Neural progenitor cell (in vitro differentiated cells): ENCODE measurements at regions not wholly inside any gene's neighbourhood (a gene's known extent, or its start where the extent isn't known, plus 50 kb on each side); places are given as distances from the start of the nearest gene placed in this dataset.

ENCODE experiments used
- DNase-seq: peaks from one replicate; pipeline ENCODE4 v3.0.0-alpha.2; 2016; ENCODE audit warnings: low spot score
- H2AFZ ChIP-seq: fragments of 200-600 bp; sonication (generic); replicated peaks from 2 replicates; pipeline ENCODE4 v1.6.1; 2016; ENCODE audit warnings: antibody characterized with exemption
- H3F3A ChIP-seq: fragments of 200-600 bp; sonication (generic); 2 replicates; pipeline ENCODE4 v1.6.1; 2016; ENCODE audit warnings: antibody characterized with exemption, low read depth
- H3K27ac ChIP-seq: fragments of 200-600 bp; sonication (generic); 2 replicates; pipeline ENCODE4 v1.5.1; 2016; ENCODE audit warnings: mild to moderate bottlenecking
- H3K27me3 ChIP-seq: fragments of 200-600 bp; sonication (generic); 2 replicates; pipeline ENCODE4 v1.6.1; 2016; ENCODE audit warnings: mild to moderate bottlenecking, moderate library complexity
- H3K36me3 ChIP-seq: fragments of 200-600 bp; sonication (generic); 2 replicates; pipeline ENCODE4 v1.5.1; 2016
- H3K4me1 ChIP-seq: fragments of 200-600 bp; sonication (generic); 2 replicates; pipeline ENCODE4 v1.6.1; 2016; ENCODE audit warnings: mixed run types
- H3K4me2 ChIP-seq: fragments of 200-600 bp; sonication (generic); 2 replicates; pipeline ENCODE4 v1.6.1; 2016
- H3K4me3 ChIP-seq: fragments of 200-600 bp; sonication (generic); 2 replicates; pipeline ENCODE4 v1.5.1; 2016
- H3K79me2 ChIP-seq: fragments of 200-600 bp; sonication (generic); 2 replicates; pipeline ENCODE4 v1.6.1; 2016; ENCODE audit warnings: low read depth
- H3K9ac ChIP-seq: fragments of 200-600 bp; sonication (generic); 2 replicates; pipeline ENCODE4 v1.6.1; 2016
- H3K9me3 ChIP-seq: fragments of 200-600 bp; sonication (generic); 2 replicates; pipeline ENCODE4 v1.5.1; 2016; ENCODE audit warnings: low read depth
- H4K20me1 ChIP-seq: fragments of 200-600 bp; sonication (generic); 2 replicates; pipeline ENCODE4 v1.6.1; 2016; ENCODE audit warnings: low read depth
- H3K27ac Mint-ChIP-seq: 3 replicates; pipeline ENCODE4 v1.8.0; 2021; ENCODE audit warnings: mixed read lengths
- H3K27me3 Mint-ChIP-seq: 2 replicates; pipeline ENCODE4 v1.8.0; 2022; ENCODE audit warnings: low read depth, mild to moderate bottlenecking, inconsistent platforms, moderate library complexity, mixed read lengths; ENCODE audit not compliant: insufficient read depth
- H3K36me3 Mint-ChIP-seq: 3 replicates; pipeline ENCODE4 v1.8.0; 2021; ENCODE audit warnings: mixed read lengths
- H3K4me1 Mint-ChIP-seq: 3 replicates; pipeline ENCODE4 v1.8.0; 2021; ENCODE audit warnings: mixed read lengths
- H3K4me3 Mint-ChIP-seq: 3 replicates; pipeline ENCODE4 v1.8.0; 2021; ENCODE audit warnings: mild to moderate bottlenecking, moderate library complexity, mixed read lengths
- H3K9me3 Mint-ChIP-seq: 3 replicates; pipeline ENCODE4 v1.8.0; 2020; ENCODE audit warnings: mixed read lengths
- CTCF ChIP-seq: fragments of 200-600 bp; sonication (generic); IDR thresholded peaks from 2 replicates; pipeline ENCODE4 v1.5.1; 2017; ENCODE audit warnings: antibody characterized with exemption, mild to moderate bottlenecking
- EZH2 ChIP-seq: fragments of 200-600 bp; sonication (generic); IDR thresholded peaks from 2 replicates; pipeline ENCODE4 v1.6.1; 2017; ENCODE audit warnings: antibody characterized with exemption, mild to moderate bottlenecking, moderate library complexity
- EZH2phosphoT487 ChIP-seq: fragments of 200-600 bp; sonication (generic); IDR thresholded peaks from 2 replicates; pipeline ENCODE4 v1.6.1; 2017; ENCODE audit warnings: antibody characterized with exemption

GRCh38 chr4:41414412-41414779 lies 123.6 kb upstream of the LIMCH1 start:
- no peak overlapping the region for H3K9ac ChIP-seq
- H3K9me3 ChIP-seq: no peaks in the 10 kb centered on the region
- H2AFZ ChIP-seq: no peak overlapping the region
- H3K36me3 ChIP-seq: no peaks in the 10 kb centered on the region
- no peak overlapping the region for H3K27ac Mint-ChIP-seq
- H3F3A ChIP-seq: peaks cover 6% of the 10 kb centered on the region
- H3K4me2 ChIP-seq: no peak overlapping the region
- H3K27me3 Mint-ChIP-seq: peaks cover 2% of the 10 kb centered on the region
- no peaks in the 10 kb centered on the region for H3K79me2 ChIP-seq
- H3K4me3 ChIP-seq: no peak overlapping the region
- peaks cover 26% of the 10 kb centered on the region for H3K4me1 ChIP-seq
- TF ChIP-seq EZH2: no peak
- H4K20me1 ChIP-seq: no peaks in the 10 kb centered on the region
- peaks cover 23% of the 10 kb centered on the region for H3K4me1 Mint-ChIP-seq
- no peak overlapping the region for H3K27ac ChIP-seq
- no peaks in the 10 kb centered on the region for H3K27me3 ChIP-seq
- no peaks in the 10 kb centered on the region for H3K36me3 Mint-ChIP-seq
- H3K4me3 Mint-ChIP-seq: no peak overlapping the region
- no peak for DNase-seq
- H3K9me3 Mint-ChIP-seq: no peaks in the 10 kb centered on the region

- H3K36me3 ChIP-seq: no peaks in the 10 kb centered on the region
- no peak overlapping the region for H3K9ac ChIP-seq
- peak; percentile 18 for DNase-seq
- no peaks in the 10 kb centered on the region for H3K9me3 ChIP-seq
- peak overlapping the region; percentile 80 for H2AFZ ChIP-seq
- H3K27me3 ChIP-seq: no peaks in the 10 kb centered on the region
- Mint-ChIP-seq H3K9me3 (no peaks in the 10 kb centered on the region), H3K27me3 (no peaks in the 10 kb centered on the region), H3K36me3 (no peaks in the 10 kb centered on the region), H3K4me1 (peaks cover 14% of the 10 kb centered on the region), H3K4me3 (no peak overlapping the region), H3K27ac (peak overlapping the region; percentile 65)
- no peaks in the 10 kb centered on the region for H3F3A ChIP-seq
- peaks cover 14% of the 10 kb centered on the region for H3K4me1 ChIP-seq
- no peak overlapping the region for H3K4me2 ChIP-seq
- H4K20me1 ChIP-seq: no peaks in the 10 kb centered on the region
- no peak overlapping the region for H3K27ac ChIP-seq
- H3K79me2 ChIP-seq: no peaks in the 10 kb centered on the region
- H3K4me3 ChIP-seq: no peak overlapping the region
- TF ChIP-seq EZH2phosphoT487 (no peak), EZH2 (no peak), CTCF (no peak)
Measured at GRCh38 chr4:41418444-41418843, 119.5 kb upstream of the LIMCH1 start.

- TF ChIP-seq CTCF (no peak), EZH2phosphoT487 (no peak), EZH2 (no peak)
- Histone ChIP-seq H3K79me2 (no peaks in the 10 kb centered on the region), H4K20me1 (no peaks in the 10 kb centered on the region), H3K9ac (no peak overlapping the region), H3K36me3 (no peaks in the 10 kb centered on the region), H3K4me1 (peaks cover 6% of the 10 kb centered on the region), H3K9me3 (no peaks in the 10 kb centered on the region), H3F3A (no peaks in the 10 kb centered on the region), H3K4me3 (no peak overlapping the region), H3K4me2 (no peak overlapping the region), H3K27ac (no peak overlapping the region), H3K27me3 (no peaks in the 10 kb centered on the region), H2AFZ (no peak overlapping the region)
- Mint-ChIP-seq H3K9me3 (peaks cover under 1% of the 10 kb centered on the region), H3K27ac (no peak overlapping the region), H3K27me3 (no peaks in the 10 kb centered on the region), H3K4me3 (no peak overlapping the region), H3K4me1 (peaks cover 7% of the 10 kb centered on the region), H3K36me3 (peaks cover under 1% of the 10 kb centered on the region)
- DNase-seq: no peak
Measured at GRCh38 chr4:41420541-41420940, 117.4 kb upstream of the LIMCH1 start.

GRCh38 chr4:41423117-41423516 lies 114.8 kb upstream of the LIMCH1 start:
- H3K9me3 Mint-ChIP-seq: peaks cover 3% of the 10 kb centered on the region
- Histone ChIP-seq H2AFZ (no peak overlapping the region), H3F3A (no peaks in the 10 kb centered on the region), H4K20me1 (no peaks in the 10 kb centered on the region), H3K27ac (no peak overlapping the region), H3K79me2 (no peaks in the 10 kb centered on the region), H3K4me1 (peaks cover 17% of the 10 kb centered on the region), H3K4me2 (no peak overlapping the region), H3K27me3 (no peaks in the 10 kb centered on the region), H3K9me3 (no peaks in the 10 kb centered on the region), H3K36me3 (no peaks in the 10 kb centered on the region), H3K4me3 (no peak overlapping the region), H3K9ac (no peak overlapping the region)
- peaks cover 2% of the 10 kb centered on the region for H3K27me3 Mint-ChIP-seq
- no peak overlapping the region for H3K27ac Mint-ChIP-seq
- peaks cover 3% of the 10 kb centered on the region for H3K36me3 Mint-ChIP-seq
- H3K4me1 Mint-ChIP-seq: peaks cover 21% of the 10 kb centered on the region
- DNase-seq: no peak
- TF ChIP-seq EZH2phosphoT487: no peak
- no peak for TF ChIP-seq CTCF
- TF ChIP-seq EZH2: no peak
- no peak overlapping the region for H3K4me3 Mint-ChIP-seq
